ENCODE measurements at regions not wholly inside any gene's neighbourhood (a gene's known extent, or its start where the extent isn't known, plus 50 kb on each side); places are given as distances from the start of the nearest gene placed in this dataset.
"Not testable (repeated sequence)": the region's sequence is repeated elsewhere in the genome, so short reads cannot be mapped to it uniquely, and the experiment has no call there.

GRCh38 chr16:77070683-77071082, 120.3 kb upstream of the MON1B start:
- no peak for DNase-seq

DNA sequence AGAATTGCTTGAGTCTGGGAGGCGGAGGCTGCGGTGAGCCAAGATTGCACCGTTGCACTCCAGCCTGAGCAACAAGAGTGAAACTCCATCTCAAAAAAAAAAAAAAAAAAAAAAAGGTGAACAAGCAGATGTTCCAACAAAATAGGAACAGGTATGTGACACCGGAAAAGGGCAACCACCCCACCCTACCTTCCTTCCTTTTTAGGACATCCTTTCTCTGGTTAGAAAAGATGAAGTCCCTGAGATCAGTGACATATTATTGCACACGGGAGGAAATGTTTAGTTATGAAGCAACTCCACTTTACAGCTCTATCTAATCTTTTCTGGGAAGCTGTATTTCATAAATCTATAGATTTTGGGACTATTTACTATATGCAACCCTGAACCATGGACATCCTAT, 114.2 kb upstream of the MON1B start:
- DNase-seq, result no peak

GRCh38 chr16:77077256-77077922, 113.6 kb upstream of the MON1B start:
- DNase-seq, result no peak

GRCh38 chr16:77085981-77086380, 105.0 kb upstream of the MON1B start:
- DNase-seq, result no peak

DNA sequence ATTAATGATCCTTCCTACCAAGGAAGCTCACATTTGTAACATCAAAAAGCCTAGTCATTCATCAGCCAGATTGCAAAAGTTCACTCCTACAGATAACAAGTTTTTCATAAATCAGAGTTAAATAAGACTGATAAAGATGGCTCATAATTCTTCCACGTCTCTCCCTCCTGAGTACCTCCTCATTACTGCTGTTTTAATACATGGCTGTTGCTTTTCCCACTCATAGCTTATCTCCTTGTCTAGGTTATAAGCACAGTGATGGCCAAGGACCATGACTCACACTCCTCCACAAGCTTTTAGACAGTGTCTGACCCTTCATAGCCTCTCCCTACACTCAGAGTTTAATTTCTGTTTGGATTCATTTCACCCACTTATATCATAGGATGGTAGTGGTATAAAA, 100.9 kb upstream of the MON1B start:
- DNase-seq, result no peak

DNA sequence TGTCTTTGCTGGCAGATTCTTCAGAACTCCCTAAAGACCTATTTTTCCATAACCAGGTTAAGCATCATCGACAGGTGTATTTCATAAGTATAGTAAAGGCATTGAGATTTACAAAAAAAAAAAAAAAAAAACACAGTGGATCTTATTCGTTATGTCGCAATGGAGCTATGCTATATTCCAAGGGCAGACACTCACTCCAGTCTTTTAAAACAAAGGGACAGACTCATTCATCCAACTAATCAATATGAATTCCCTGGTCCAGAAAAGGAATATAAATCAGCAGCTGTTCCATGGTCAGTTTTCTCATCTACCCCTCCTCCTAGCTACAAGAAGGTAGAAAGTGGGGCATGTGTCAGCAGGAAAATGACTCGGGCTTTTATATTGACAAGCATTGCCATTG, 97.7 kb upstream of the MON1B start:
- DNase-seq, result no peak

DNA sequence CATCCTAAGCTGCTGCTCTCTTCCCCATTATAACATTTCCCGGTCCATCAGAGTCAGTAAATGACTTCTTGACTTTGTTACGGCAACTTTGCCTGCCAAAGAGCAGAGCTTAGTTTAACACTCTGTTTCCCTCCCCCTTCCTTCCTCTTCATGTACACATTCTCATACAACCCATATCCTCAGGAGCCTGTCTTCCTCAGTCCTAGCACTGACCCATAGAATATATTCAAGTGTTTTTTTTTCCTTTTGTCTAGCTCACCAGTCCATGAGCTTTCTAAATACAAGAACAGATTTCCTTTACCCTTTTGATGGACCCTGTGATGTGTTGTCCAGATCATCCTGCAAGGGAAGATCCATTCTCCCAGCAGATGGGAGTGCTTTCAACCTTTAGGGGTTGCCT, 97.0 kb upstream of the MON1B start:
- no peak for DNase-seq

DNA sequence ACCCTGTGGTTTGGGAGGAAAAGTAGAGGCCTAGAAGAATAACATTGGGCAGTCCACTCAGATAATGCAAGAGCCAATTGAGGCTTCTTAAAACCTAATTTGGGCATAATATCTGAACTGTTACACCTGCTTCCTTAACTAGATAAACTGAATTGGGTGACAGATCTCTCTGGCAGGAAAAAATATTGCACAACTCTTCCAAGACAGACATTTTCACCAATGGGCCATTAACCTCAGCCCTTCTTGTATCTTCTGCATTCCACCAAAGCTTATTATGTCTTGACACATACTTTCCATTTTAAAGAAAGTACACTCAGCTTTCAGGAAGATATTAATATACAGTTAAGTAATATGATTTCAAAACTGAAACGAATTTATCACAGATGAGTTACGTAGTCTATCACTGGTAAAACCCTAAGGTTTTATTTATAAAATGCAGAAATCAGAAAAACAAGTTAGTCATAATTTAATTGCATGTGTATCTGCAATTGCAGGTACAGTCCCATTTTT, 79.9 kb upstream of the MON1B start:
- no peak for DNase-seq

DNA sequence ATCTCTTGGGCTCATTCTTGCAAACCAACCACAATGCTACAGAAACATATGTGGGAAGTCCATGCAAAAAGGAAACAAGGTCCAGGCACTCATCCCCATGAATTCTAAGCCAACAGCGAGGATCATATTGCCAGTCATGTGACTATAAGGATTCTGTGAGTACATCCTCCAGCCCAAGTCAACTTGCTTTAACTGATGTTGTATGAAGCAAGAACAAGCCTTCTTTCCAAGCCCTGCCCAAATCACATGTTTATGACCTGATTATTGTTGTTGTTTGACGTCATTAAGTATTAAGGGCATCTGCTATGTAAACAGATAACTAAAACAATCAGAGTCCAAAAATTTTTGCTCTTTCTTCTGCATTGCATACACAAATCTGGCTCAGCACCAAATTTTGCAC, 78.2 kb upstream of the MON1B start:
- DNase-seq, result no peak

- DNase-seq, result no peak
Measured at GRCh38 chr16:77113835-77114234, 77.2 kb upstream of the MON1B start.

DNA sequence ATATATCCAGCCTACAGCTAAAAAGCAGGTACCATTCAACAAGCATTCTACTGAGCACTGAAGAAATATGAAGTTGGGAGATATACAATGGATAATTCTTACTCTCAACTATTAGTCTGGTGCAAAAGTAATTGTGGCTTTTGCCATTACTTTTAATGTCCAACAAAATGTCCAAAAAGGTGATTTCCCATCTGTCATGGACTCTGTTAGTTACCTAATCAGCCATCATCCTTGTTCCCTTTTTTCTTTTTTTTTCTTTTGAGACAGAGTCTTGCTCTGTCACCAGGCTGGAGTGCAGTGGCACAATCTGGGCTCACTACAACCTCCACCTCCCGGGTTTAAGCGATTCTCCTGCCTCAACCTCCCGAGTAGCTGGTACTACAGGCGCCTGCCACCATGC, 76.6 kb upstream of the MON1B start:
- not testable (repeated sequence) for DNase-seq

- no peak for DNase-seq
Measured at GRCh38 chr16:77116856-77117255, 74.1 kb upstream of the MON1B start.

DNA sequence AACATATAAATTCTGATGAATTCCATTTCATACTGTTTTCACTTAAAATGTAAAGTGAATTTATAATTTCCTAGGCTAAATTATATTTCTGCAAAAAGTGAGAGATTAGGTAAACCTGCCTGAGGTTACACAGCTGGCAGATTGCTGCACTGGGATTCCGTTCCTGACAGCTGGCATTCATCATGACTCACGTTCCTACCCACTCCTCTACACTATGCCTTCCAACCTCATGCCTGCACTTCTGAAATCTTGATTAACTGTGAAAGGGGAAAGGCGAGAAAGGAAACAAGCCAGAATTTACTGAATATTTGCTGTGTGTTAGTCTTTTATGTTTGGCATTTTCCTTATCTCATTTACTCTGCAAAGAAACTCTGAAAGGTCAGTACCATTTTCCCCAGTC, 73.3 kb upstream of the MON1B start:
- DNase-seq, result no peak

DNA sequence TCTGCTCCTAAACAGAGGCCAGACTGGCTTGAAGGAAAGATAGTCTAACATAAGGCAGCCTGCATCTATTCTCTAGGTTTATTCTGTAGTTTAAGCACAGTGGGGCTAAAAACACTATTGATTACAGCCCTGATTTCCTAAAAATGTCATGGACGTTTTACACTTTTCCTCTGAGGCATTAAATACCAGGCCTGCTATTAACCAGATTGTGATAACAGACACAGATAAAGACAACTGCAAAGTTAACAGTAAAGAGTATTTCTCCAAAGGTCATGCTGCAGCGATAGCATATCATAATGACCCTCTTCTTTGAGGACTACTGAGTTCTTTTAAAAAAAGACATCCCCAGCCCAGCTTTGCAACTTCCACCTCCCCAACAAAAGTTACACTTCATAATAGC, 59.6 kb upstream of the MON1B start:
- DNase-seq, result no peak

GRCh38 chr16:77132051-77132618, 58.9 kb upstream of the MON1B start:
- no peak for DNase-seq

DNA sequence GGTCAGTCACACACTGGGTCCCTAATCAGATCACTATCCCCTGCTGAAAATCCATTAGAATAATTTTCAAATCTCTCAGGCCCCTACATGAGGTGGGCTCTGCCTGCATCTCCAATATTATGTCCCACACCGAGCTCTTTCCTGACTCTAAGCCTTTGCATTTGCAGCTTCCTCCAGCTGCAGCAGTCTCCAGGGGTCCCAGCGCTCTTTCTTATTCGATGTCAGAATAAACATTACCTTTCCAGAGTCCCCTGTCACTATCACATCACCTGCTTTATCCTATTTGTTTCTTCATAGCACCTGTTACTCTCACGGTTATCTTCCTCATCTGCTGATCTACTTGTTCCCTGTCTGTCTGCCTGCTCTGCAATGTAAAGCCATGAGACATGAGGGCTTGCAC, 57.3 kb upstream of the MON1B start:
- DNase-seq, result no peak

GRCh38 chr16:77137045-77137444, 53.9 kb upstream of the MON1B start:
- DNase-seq, result no peak
